Cardiac muscle cell (in vitro differentiated cells and primary cell): ENCODE measurements at regions not wholly inside any gene's neighbourhood (a gene's known extent, or its start where the extent isn't known, plus 50 kb on each side); places are given as distances from the start of the nearest gene placed in this dataset.

Experiments used
- DNase-seq, 2 donors: peaks; one replicate each; pipeline versions ENCODE4 v3.0.0 to v3.0.0-alpha.2; 2010 to 2017; ENCODE audit warnings: low read depth in 1 of 2, low spot score in 1 of 2
- H3K27ac ChIP-seq: fragments of 200-600 bp; sonication (generic); 2 replicates; pipeline ENCODE4 v1.5.1; 2016
- H3K27me3 ChIP-seq: fragments of 200-600 bp; sonication (generic); 2 replicates; pipeline ENCODE4 v1.6.0; 2016; ENCODE audit warnings: control low read depth
- H3K36me3 ChIP-seq: fragments of 200-600 bp; sonication (generic); 2 replicates; pipeline ENCODE4 v1.5.1; 2016; ENCODE audit warnings: control low read depth
- H3K4me1 ChIP-seq: fragments of 200-600 bp; sonication (generic); 2 replicates; pipeline ENCODE4 v1.8.1; 2017; ENCODE audit warnings: low read depth, mild to moderate bottlenecking, mixed run types
- H3K4me3 ChIP-seq: fragments of 200-600 bp; sonication (generic); 2 replicates; pipeline ENCODE4 v1.5.1; 2016; ENCODE audit warnings: mild to moderate bottlenecking
- H3K9me3 ChIP-seq: fragments of 200-600 bp; sonication (generic); 2 replicates; pipeline ENCODE4 v1.5.1; 2017; ENCODE audit warnings: low read depth, mild to moderate bottlenecking, control low read depth
- CTCF ChIP-seq: IDR thresholded peaks from 2 replicates; pipeline ENCODE4 v1.5.1; 2012; ENCODE audit warnings: low read depth, mild to moderate bottlenecking, low read length

GRCh38 chr2:30324245-30324908 lies 93.0 kb downstream of the LBH start:
- no peak for TF ChIP-seq CTCF

DNA sequence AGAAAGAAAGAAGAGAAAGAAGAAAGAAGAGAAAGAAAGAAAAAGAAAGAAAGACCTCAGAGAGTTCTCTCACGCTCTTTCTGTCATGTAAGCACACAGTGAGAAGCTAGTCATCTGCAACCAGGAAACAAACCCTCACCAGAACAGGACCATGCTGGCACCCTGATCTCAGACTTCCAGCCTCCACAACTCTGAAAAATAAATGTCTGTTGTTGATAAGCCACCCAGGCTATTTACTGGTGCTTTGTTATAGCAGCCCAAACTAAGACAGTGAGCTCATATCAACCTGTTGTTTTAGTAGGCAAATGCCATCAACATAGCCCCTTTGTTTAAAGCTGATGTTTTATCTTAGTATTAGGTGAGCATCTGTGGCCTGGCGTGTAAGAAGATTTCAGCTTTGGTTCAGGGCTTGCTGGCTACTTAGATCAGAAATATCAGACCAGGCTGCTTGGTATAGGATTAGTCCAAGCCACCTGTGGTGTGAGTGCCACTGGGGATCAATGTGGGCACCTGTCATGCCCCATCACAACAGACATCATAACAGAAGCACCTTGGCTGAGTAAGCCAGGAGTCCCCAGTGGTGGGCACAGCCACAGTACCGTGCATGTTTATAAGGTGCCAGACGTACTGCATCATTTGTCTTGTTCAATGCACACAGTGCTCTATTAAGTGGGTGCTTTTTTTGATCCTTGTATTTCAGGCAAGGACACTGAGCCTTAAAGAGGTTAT lies 94.4 kb downstream of the LBH start:
- Histone ChIP-seq H3K9me3 (no peaks in the 10 kb centered on the region), H3K36me3 (no peaks in the 10 kb centered on the region), H3K27ac (peak overlapping the region; percentile 13), H3K4me3 (no peak overlapping the region), H3K27me3 (no peaks in the 10 kb centered on the region), H3K4me1 (no peaks in the 10 kb centered on the region)
- TF ChIP-seq CTCF, result no peak
- no peak for DNase-seq

More at GRCh38 chr2:30324245-30324908, 93.0 kb downstream of the LBH start:
- no peaks in the 10 kb centered on the region for H3K4me1 ChIP-seq
- DNase-seq, result no peak
- no peaks in the 10 kb centered on the region for H3K9me3 ChIP-seq
- H3K27me3 ChIP-seq, result no peaks in the 10 kb centered on the region
- H3K4me3 ChIP-seq, result no peak overlapping the region
- no peak overlapping the region for H3K27ac ChIP-seq
- no peaks in the 10 kb centered on the region for H3K36me3 ChIP-seq

DNA sequence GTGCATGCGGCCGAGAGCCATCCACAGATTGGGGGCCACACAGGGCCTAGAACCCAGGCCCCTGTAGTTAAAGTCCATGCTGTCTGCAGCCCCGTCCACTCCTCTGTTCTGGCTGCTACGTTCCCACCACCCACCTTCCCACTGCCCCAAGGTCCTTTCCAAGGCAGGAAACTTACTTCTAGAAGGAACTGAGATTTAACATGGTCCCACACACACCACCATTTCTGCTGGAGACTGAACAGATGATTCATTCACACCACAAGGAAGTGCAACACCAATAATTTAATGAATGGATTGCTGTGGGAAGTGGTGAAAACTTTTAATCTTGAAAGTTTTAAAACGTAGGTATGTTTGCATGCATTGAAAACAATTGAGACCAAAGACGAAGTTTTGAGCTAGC lies 95.2 kb downstream of the LBH start:
- H3K9me3 ChIP-seq, result no peaks in the 10 kb centered on the region
- no peak overlapping the region for H3K4me3 ChIP-seq
- no peaks in the 10 kb centered on the region for H3K27me3 ChIP-seq
- no peaks in the 10 kb centered on the region for H3K4me1 ChIP-seq
- TF ChIP-seq CTCF, result no peak
- DNase-seq, result no peak
- H3K27ac ChIP-seq, result no peak overlapping the region
- no peaks in the 10 kb centered on the region for H3K36me3 ChIP-seq

DNA sequence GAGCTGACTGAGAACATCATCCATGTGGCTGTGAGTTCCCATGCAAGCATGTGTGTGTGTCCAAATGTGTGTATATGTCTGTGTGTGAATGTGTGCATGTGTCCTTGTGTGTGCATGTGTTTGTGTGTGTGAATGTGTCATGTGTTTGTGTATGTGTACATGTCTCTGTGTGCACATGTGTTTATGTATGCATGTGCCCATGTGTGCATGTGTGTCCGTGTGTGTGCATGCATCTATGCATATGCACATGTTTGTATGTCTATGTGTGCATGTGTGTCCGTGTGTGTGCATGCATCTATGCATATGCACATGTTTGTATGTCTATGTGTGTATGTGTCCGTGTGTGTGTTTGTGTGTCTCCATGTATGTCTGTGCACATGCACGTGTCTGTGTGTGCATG lies 99.7 kb downstream of the LBH start:
- Histone ChIP-seq H3K27ac (no peak overlapping the region), H3K4me1 (peaks cover 20% of the 10 kb centered on the region), H3K36me3 (no peaks in the 10 kb centered on the region), H3K4me3 (no peak overlapping the region), H3K9me3 (no peaks in the 10 kb centered on the region), H3K27me3 (no peaks in the 10 kb centered on the region)
- no peak for TF ChIP-seq CTCF
- DNase-seq, result no peak

DNA sequence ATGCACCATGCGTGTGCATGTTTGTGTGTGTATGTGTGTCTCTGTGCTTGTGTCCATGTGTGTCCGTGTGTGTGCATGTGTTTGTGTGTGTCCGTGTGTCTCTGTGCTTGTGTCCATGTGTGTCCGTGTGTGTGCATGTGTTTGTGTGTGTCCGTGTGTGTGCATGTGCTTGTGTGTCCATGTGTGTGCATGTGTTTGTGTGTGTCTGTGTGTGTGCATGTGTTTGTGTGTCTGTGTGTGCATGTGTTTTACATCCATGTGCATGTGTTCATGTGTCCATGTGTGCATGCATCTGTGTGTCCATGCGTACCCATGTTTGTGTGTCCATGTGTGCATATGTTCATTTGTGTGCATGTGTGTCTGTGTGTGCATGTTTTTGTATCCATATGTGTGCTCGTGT lies 100.5 kb downstream of the LBH start:
- H3K4me1 ChIP-seq, result peaks cover 23% of the 10 kb centered on the region
- no peak for TF ChIP-seq CTCF
- no peak overlapping the region for H3K27ac ChIP-seq
- no peaks in the 10 kb centered on the region for H3K9me3 ChIP-seq
- H3K36me3 ChIP-seq, result no peaks in the 10 kb centered on the region
- no peaks in the 10 kb centered on the region for H3K27me3 ChIP-seq
- DNase-seq, result no peak
- H3K4me3 ChIP-seq, result no peak overlapping the region
